Cardiac fibroblast (primary cell): ENCODE measurements at regions not wholly inside any gene's neighbourhood (a gene's known extent, or its start where the extent isn't known, plus 50 kb on each side); places are given as distances from the start of the nearest gene placed in this dataset.

ENCODE experiments used
- DNase-seq, 2 donors: peaks; one replicate each; pipeline versions ENCODE4 v3.0.0 to v3.0.0-alpha.2; 2010; ENCODE audit warnings: low read depth in 2 of 2
- H3K4me3 ChIP-seq, 2 donors: replicated peaks in 1 of 2; 1 replicate in 1 of 2; 2 replicates in 1 of 2; pipeline ENCODE4 v1.5.1; 2011; ENCODE audit warnings: low read depth in 2 of 2, low read length in 2 of 2, mild to moderate bottlenecking in 2 of 2, moderate library complexity in 1 of 2
- CTCF ChIP-seq: IDR thresholded peaks from one replicate; pipeline ENCODE4 v1.5.1; 2011; ENCODE audit warnings: low read depth, mild to moderate bottlenecking, low read length, inconsistent platforms

- no peak for TF ChIP-seq CTCF
- no peak for DNase-seq
- no peak overlapping the region for H3K4me3 ChIP-seq
Observed at GRCh38 chr3:164094546-164094945, 983.8 kb downstream of the SI start.

- DNase-seq: no peak
- no peak overlapping the region for H3K4me3 ChIP-seq
- no peak for TF ChIP-seq CTCF
Observed at GRCh38 chr3:164080208-164080607, 998.1 kb downstream of the SI start.

GRCh38 chr3:164064298-164064697 lies 1014.0 kb downstream of the SI start:
- TF ChIP-seq CTCF: no peak
- DNase-seq: no peak
- H3K4me3 ChIP-seq: no peak overlapping the region

- no peak for DNase-seq
- TF ChIP-seq CTCF: no peak
- no peak overlapping the region for H3K4me3 ChIP-seq
Observed at GRCh38 chr3:164060923-164061322, 1017.4 kb downstream of the SI start.

- TF ChIP-seq CTCF: no peak
- H3K4me3 ChIP-seq: no peak overlapping the region
- DNase-seq: no peak
Observed at GRCh38 chr3:164049847-164050246, 1028.4 kb downstream of the SI start.

- no peak overlapping the region for H3K4me3 ChIP-seq
- TF ChIP-seq CTCF: no peak
- no peak for DNase-seq
Observed at GRCh38 chr3:164048451-164048850, 1029.8 kb downstream of the SI start.

GRCh38 chr3:164040991-164041390 lies 1037.3 kb downstream of the SI start:
- TF ChIP-seq CTCF: no peak
- no peak overlapping the region for H3K4me3 ChIP-seq
- no peak for DNase-seq
